GM18502 (cell line): ENCODE measurements at regions not wholly inside any gene's neighbourhood (a gene's known extent, or its start where the extent isn't known, plus 50 kb on each side); places are given as distances from the start of the nearest gene placed in this dataset.

Experiments used
- ATAC-seq: cut with Tn5 transposase; IDR thresholded peaks from one replicate; pipeline ENCODE4 v1.9.1; 2021; ENCODE audit warnings: mild to moderate bottlenecking; ENCODE audit not compliant: unreplicated experiment, poor library complexity

GRCh38 chr9:20065046-20065445, 276.2 kb upstream of the SLC24A2 start:
- no peak for ATAC-seq

- ATAC-seq: no peak
These were observed 265.9 kb upstream of the SLC24A2 start for GRCh38 chr9:20054734-20055133.

DNA sequence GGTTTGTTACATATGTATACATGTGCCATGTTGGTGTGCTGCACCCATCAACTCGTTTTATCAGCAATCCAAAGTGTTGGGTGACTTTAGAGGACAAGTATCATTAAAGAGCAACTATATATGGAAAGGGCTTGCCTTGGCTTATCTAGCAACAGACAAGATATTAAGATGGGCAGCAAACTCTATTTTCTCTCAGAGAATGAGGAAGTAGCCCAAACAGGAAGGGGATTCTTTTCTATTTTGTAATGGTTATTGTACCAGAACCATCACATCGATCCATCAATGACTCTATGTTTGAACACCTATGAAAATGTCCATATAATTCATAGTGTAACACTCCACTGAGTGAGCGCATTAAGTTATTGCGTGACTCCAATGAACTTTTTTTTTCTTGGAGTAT, 260.1 kb upstream of the SLC24A2 start:
- peak; percentile 43 for ATAC-seq

DNA sequence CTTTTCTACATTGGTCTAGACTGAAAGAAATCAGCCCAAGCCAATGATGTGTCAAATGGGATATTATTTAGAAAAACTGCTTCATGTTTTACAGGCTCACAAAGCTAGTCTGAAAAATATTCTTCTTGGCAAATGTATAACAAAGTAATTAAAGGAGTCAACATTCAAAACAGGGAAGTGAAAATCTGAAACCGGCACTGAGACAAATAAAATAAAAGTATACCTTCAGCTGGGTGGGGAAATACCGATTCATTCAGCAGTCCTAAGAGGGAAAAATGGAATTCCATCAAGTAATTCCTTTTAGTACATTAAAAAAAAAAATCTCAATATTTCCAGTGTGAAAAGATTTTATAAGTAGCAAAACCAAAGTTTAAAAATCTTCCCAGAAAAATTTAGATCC, 259.6 kb upstream of the SLC24A2 start:
- ATAC-seq: no peak

GRCh38 chr9:20044686-20045085, 255.8 kb upstream of the SLC24A2 start:
- no peak for ATAC-seq

DNA sequence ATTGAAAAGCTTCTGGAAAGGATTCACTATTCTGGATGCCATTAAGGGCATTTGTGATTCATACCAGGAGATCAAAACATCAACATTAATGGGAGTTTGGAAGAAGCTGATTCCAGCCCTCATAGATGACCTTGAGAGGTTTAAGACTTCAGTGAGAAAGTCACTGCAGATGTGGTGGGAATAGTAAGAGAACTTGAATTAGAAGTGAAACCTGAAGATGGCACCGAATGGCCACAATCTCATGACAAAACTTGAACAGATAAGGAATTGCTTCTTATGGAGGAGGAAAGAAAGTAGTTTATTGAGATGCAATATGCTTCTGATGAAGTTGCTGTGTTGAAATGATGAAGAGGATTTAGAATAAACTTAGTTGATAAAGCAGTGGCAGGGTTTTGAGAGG, 254.6 kb upstream of the SLC24A2 start:
- peak; percentile 43 for ATAC-seq

- ATAC-seq: peak; percentile 76
These were observed 254.2 kb upstream of the SLC24A2 start for GRCh38 chr9:20043035-20043434.

DNA sequence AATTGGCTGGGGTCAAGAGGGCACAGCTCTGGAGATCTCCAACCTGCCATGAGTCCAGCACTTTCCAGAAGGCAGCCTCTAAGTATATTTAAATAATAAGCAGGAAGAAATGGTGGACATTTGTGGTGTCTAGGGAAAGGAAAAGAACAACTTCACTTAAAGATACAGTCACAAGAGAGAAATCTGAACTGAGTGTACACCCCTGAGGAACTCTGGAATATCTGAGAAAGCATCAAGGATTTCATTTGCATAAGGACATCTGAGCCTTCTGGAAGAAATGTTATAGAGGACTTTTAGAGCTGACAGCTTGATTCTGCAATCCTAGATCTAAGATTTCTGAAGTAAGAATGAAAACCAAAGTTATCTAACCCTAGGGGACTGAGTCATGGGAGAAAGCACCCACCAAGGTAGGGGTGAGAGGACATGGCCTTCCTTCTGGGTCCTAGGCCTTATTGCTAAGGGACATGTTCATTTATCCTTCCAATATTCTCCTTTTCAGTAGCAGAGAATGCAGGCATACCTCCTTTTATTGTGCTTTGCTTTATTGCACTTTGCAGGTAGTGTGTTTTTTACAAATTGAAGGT, 253.4 kb upstream of the SLC24A2 start:
- ATAC-seq: no peak

- ATAC-seq: no peak
These were observed 252.9 kb upstream of the SLC24A2 start for GRCh38 chr9:20041697-20042081.

DNA sequence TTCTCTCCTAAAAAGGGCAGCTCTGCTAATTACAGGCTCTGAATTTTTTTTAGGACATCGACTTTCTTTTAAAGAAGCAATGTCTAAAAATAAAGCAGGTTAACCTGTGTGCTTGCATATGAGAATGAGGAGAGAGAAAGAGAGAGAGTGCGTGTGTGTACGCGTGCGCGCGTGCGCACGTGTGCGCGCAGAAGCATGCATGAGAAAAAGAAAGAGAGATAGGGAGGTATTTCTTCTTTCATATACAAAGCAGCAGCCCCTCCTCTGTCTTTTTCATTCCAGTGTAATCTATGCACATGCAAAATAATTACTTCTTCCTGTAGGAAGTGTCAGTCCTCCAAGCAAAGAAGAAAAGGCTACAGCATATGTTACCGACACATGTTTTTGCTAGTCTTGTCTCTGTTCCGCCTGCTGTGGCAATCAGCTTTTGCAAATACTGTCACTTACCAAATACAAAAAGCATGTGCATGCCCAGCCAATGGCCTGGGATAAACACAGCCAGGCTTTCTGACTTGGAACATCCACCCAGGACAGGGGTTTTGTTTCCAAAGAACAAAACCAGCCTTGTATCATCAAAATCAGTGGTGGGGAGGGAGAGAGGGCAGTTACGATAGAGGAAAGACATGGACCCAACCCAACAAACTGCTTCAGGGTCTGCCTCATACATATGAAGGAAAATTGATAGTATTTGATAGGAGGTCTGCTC, 252.3 kb upstream of the SLC24A2 start:
- no peak for ATAC-seq

DNA sequence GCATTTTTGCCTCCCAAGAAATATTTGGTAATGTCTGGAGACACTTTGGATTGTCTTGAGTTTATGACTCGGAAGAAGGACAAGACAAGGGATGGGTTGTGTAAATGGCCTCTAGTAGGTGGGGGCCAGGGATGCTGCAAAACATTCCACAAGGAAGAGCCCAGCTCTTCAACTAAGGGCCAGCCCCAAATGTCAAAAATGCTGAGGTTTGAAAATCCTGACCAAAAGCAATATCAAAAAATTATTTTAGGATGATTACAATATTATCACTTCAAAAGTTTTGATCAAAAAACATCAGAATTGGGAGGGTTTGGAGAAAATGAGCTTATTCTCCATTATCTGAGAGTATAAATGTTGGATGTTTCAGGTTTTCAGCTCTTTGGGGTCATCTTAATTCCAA, 248.9 kb upstream of the SLC24A2 start:
- ATAC-seq: no peak

GRCh38 chr9:20033511-20033910, 244.7 kb upstream of the SLC24A2 start:
- no peak for ATAC-seq

DNA sequence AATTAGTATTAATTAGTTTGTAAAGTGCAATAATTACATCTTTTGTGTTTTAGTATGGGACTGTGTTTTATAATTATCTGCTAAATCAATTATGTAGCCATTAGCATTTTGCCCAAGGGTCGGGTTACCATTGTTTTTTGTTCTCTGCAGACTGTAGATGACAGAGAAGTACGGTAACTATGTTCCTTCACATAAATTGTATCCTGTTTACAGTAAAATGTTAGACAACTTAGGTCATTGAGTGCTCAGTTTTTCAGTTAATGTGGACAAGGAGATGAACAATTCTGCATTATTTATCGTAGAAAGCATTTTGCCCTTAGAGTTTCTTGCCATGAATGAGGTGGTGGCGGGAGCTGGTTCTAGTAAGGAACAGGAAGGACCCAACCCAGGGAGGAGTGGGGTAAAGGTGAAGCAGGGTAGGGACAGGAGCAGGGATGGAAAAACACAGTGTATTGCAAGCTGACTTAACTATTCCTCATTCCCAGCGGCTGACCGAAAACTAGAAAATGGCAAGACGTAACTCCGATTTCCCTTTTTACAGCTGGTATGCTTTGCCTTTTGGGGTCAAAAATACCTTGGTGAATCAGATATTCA, 243.7 kb upstream of the SLC24A2 start:
- ATAC-seq: no peak

- no peak for ATAC-seq
These were observed 243.0 kb upstream of the SLC24A2 start for GRCh38 chr9:20031836-20032235.

GRCh38 chr9:20030671-20031070, 241.8 kb upstream of the SLC24A2 start:
- peak; percentile 10 for ATAC-seq

GRCh38 chr9:20030221-20030620, 241.4 kb upstream of the SLC24A2 start:
- peak; percentile 62 for ATAC-seq

- ATAC-seq: no peak
These were observed 240.0 kb upstream of the SLC24A2 start for GRCh38 chr9:20028849-20029231.

DNA sequence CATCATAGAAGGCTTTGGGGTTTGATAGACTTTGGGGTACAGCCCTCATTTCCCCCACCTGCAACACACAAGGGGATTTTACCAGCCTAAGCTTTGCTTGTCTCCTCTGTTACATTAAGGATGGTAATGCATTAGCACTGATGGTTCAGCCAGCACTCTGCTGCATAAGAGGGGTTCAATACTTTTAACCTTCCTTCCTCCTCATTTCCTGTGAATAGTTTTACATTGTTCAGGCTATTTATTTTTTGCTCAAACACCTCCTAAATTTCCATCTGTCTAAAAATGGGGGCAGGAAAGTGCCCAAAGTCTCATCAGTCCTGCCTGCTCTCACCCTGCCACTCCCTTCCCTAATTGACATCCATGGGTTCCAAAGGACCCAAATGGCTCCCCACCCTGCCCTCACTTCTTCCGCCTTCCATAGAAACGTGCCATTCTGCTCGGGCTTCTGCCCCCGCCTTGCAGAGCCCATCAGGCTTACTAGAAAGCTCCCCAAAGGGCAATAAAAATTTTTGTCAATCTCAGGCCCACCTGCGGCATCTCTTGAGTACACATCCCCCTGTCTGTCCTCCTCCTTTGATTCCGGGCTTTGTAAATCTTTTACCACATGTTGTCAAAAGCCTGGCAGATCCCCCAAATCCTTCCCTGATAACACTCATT, 239.5 kb upstream of the SLC24A2 start:
- ATAC-seq: no peak

- ATAC-seq: no peak
These were observed 235.2 kb upstream of the SLC24A2 start for GRCh38 chr9:20023961-20024571.

DNA sequence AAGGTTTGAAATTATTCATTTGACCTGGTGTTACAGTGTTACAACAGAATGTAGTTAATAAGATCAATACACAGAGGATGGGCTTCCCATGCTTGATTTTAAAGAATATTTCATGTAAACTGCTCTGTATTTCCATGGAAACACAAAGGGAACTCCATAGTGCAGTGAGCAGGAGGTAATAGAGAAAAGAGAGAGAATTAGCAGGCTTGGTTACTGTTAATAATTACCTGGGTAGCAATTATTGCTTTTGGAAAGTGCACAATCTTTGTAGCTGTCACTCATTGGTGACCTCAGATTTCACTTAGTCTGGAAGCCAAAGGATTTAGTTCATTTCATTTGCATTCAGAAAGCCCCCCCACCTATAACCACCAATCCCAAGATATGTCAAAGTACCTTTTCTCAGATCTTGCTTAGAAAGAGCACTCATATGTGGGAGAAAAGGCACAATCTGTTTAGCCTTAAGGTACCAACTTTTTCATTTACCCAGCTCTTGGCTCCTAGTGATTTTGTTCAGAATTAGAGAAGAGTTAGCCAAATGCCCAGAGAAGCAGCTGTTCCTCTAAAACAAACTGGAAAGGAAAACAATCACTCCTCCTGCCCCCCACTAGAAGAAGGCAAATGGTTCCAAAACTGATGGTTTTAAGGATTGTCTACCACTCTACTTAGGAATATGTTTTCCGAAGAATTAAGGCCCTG, 234.5 kb upstream of the SLC24A2 start:
- no peak for ATAC-seq
